GM12878 (cell line): ENCODE measurements at regions not wholly inside any gene's neighbourhood (a gene's known extent, or its start where the extent isn't known, plus 50 kb on each side); places are given as distances from the start of the nearest gene placed in this dataset.

ENCODE experiments used
- ATAC-seq: fragments of 200-7000 bp; cut with Tn5 transposase; 3 replicates; pipeline ENCODE4 v1.9.1; 2020; ENCODE audit warnings: mild to moderate bottlenecking, moderate library complexity
- BruUV-seq: library from RNA; stranded (reverse); fragments of 400-500 nt; replicated peaks from 2 replicates; lab custom pipeline; 2021; lab: Mats Ljungman, UMichigan
- CTCF ChIA-PET: fragments of 300-600 bp; sonication (Branson Sonifier 250); formaldehyde crosslinking; extraction: SDS; loops from one replicate; lab custom pipeline; 2021; ENCODE audit warnings: inconsistent platforms; lab: Yijun Ruan, JAX
- POLR2A ChIA-PET: fragments of 350-600 bp; formaldehyde crosslinking; extraction: SDS; loops from one replicate; lab custom pipeline; 2021; ENCODE audit warnings: inconsistent platforms; lab: Charles Lee
- RAD21 ChIA-PET: fragments of 300-600 bp; sonication (Branson Sonifier 250); formaldehyde crosslinking; loops from one replicate; lab custom pipeline; 2023; ENCODE audit warnings: antibody characterized with exemption; ENCODE audit not compliant: unreplicated experiment; lab: Charles Lee
- SMC1A ChIA-PET: fragments of 300-600 bp; sonication (Branson Sonifier 250); formaldehyde crosslinking; loops from one replicate; lab custom pipeline; 2023; ENCODE audit not compliant: unreplicated experiment, uncharacterized antibody; lab: Charles Lee
- DNase-seq: peaks from one replicate; pipeline ENCODE4 v3.0.0-alpha.2; 2011; ENCODE audit warnings: low read depth, low spot score
- FAIRE-seq: peaks from 3 replicates; lab custom pipeline; 2011; peaks lifted over from hg19 to GRCh38; lab: Jason Lieb, UNC
- H2AFZ ChIP-seq: 2 replicates; pipeline ENCODE4 v1.6.0; 2011; ENCODE audit warnings: low read depth, low read length, control low read depth; ENCODE audit not compliant: control insufficient read depth
- H3K27ac ChIP-seq: 2 replicates; pipeline ENCODE4 v1.5.1; 2011; ENCODE audit warnings: control low read depth; ENCODE audit not compliant: control insufficient read depth, insufficient read depth
- H3K27me3 ChIP-seq, 2 experiments: replicated peaks in 1 of 2; 2 replicates each; pipeline versions ENCODE4 v1.6.0 to v1.6.1; 2011; ENCODE audit warnings: low read length in 1 of 2; ENCODE audit not compliant: control insufficient read depth in 2 of 2, insufficient read depth in 2 of 2
- H3K36me3 ChIP-seq, 2 experiments: 2 replicates each; pipeline ENCODE4 v1.5.1; 2011; ENCODE audit warnings: low read length in 1 of 2; ENCODE audit not compliant: control insufficient read depth in 2 of 2, insufficient read depth in 2 of 2
- H3K4me1 ChIP-seq: 2 replicates; pipeline ENCODE4 v1.6.1; 2011; ENCODE audit warnings: mild to moderate bottlenecking, low read length, moderate library complexity, mixed read lengths; ENCODE audit not compliant: control insufficient read depth, insufficient read depth
- H3K4me2 ChIP-seq: 2 replicates; pipeline ENCODE4 v1.6.0; 2011; ENCODE audit warnings: control low read depth; ENCODE audit not compliant: control insufficient read depth, insufficient read depth
- H3K4me3 ChIP-seq: fragments of 200-600 bp; sonication (generic); 2 replicates; pipeline ENCODE4 v1.5.1; 2016
- H3K79me2 ChIP-seq: 2 replicates; pipeline ENCODE4 v1.6.0; 2011; ENCODE audit warnings: low read length; ENCODE audit not compliant: control insufficient read depth, insufficient read depth
- H3K9ac ChIP-seq: 2 replicates; pipeline ENCODE4 v1.8.0; 2011; ENCODE audit warnings: low read length, control low read depth, mixed read lengths; ENCODE audit not compliant: control insufficient read depth, insufficient read depth
- H3K9me3 ChIP-seq: replicated peaks from 3 replicates; pipeline ENCODE4 v1.5.1; 2011; ENCODE audit warnings: mild to moderate bottlenecking, low read length; ENCODE audit not compliant: control insufficient read depth, insufficient read depth
- H4K20me1 ChIP-seq: 2 replicates; pipeline ENCODE4 v1.6.0; 2011; ENCODE audit not compliant: control insufficient read depth, insufficient read depth
- ATF7 ChIP-seq: fragments of 450-650 bp; IDR thresholded peaks from 2 replicates; pipeline ENCODE4 v1.6.1; 2016; ENCODE audit warnings: low read depth, mild to moderate bottlenecking
- BHLHE40 ChIP-seq, 2 experiments: fragments of 450-650 bp in 1 of 2; IDR thresholded peaks; 2 replicates each; pipeline ENCODE4 v1.6.1; 2011 to 2017; ENCODE audit warnings: low read depth in 2 of 2, borderline replicate concordance in 1 of 2, improper control_type of control experiment in 1 of 2, low read length in 1 of 2, mild to moderate bottlenecking in 1 of 2
- ESRRA ChIP-seq: IDR thresholded peaks from 2 replicates; pipeline ENCODE4 v1.6.1; 2012; ENCODE audit warnings: mild to moderate bottlenecking, low read length, improper control_type of control experiment
- ETV6 ChIP-seq, 2 experiments: fragments of 450-650 bp in 1 of 2; IDR thresholded peaks in 1 of 2; conservative IDR thresholded peaks in 1 of 2; 2 replicates each; pipeline ENCODE4 v1.6.1; 2014; ENCODE audit warnings: antibody characterized with exemption in 1 of 2, borderline replicate concordance in 1 of 2, low read depth in 1 of 2, mild to moderate bottlenecking in 1 of 2, moderate library complexity in 1 of 2
- POLR2A ChIP-seq: IDR thresholded peaks from 2 replicates; pipeline ENCODE4 v1.6.1; 2011; ENCODE audit warnings: low read depth, mild to moderate bottlenecking, low read length
- WGBS: methylation state at CpG from one replicate; pipeline ENCODE4 v1.1.6; 2016; ENCODE audit warnings: low lambda C conversion rate; ENCODE audit not compliant: insufficient replicate concordance, insufficient coverage; ENCODE audit errors: missing lambda C conversion rate; 5-methylcytosine and 5-hydroxymethylcytosine counted together
- in situ Hi-C: fragments of 300-500 bp; cut with MboI; formaldehyde crosslinking; loops from 9 replicates; pipeline ENCODE4 v1.14.3; 2018; ENCODE audit warnings: mixed read lengths
- intact Hi-C: fragments of 100-400 bp; cut with micrococcal nuclease; formaldehyde crosslinking; loops from one replicate; pipeline ENCODE4 v1.14.2; 2022; ENCODE audit not compliant: unreplicated experiment

DNA sequence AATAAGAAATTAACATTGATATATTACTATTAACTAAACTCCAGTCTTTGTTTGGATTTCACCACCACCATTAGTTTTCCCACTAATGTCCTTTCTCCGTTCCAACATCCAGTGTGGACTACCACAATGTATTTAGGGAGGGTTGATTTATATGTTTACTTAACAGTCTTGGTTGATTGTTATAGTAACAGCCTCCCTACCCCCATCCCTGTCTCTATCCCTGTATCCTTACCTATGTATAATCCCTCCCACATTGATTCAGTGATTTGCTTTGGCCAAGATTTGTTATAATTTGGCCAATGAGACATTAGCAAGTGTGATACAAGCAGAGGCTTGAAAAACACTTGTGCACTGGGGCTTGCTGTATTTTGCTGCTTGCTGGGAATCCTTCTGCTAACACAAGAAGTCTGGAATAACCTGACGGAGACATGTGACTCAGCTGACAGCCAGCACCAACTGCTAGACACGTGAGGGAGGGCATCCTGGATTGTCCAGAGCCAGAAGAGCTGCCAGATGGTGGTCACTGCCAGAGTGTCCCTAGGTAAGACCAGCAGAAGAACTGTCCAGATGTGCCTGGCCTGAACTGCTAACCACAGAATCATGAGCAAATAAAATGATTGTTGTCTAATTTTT lies 51.2 kb upstream of the TCF7 start:
- in situ Hi-C loops (no loop called here), intact Hi-C loops (no loop called here)
- ChIA-PET RAD21 (interaction anchor here (1.5 kb wide), 1 partner anchor 75 kb away, joined by 3 read pairs; no protein-coding TSS in a partner anchor), CTCF (interaction anchor here (0.9 to 7.7 kb wide), 3 partner anchors 17 to 83 kb away, joined by 3 to 70 read pairs (median 4); no protein-coding TSS in a partner anchor), POLR2A (interaction anchor here (0.6 to 0.7 kb wide), 2 partner anchors 26 to 55 kb away, joined by 3 to 4 read pairs; no protein-coding TSS in a partner anchor), SMC1A (interaction anchor here (0.9 to 7.3 kb wide), 3 partner anchors 21 to 55 kb away, joined by 3 to 79 read pairs (median 6); no protein-coding TSS in a partner anchor)
- WGBS: 39% methylated on average over 3 of the region's 3 CpGs
- H3K9me3 ChIP-seq: no peaks in the 10 kb centered on the region
- H2AFZ ChIP-seq: no peak overlapping the region
- no peaks in the 10 kb centered on the region for H4K20me1 ChIP-seq
- no peak overlapping the region for H3K4me2 ChIP-seq
- FAIRE-seq (no peak), DNase-seq (no peak), ATAC-seq (no peak)
- H3K27me3 ChIP-seq: no peaks in the 10 kb centered on the region
- H3K4me1 ChIP-seq: 0 out of 2 replicates have a peak, but pooled peaks cover 5% of the 10 kb centered on the region
- no peaks in the 10 kb centered on the region for H3K79me2 ChIP-seq
- H3K36me3 ChIP-seq: no peaks in the 10 kb centered on the region
- no peak overlapping the region for H3K9ac ChIP-seq
- TF ChIP-seq BHLHE40 (IDR thresholded peaks at IDR 0.05; ENCODE audit: borderline replicate concordance in 1 of 2, low read depth in 2 of 2, low read length in 1 of 2): 0 out of 4 replicates have a peak, but pooled peaks of 1 of the 2 experiments have one; percentile 15
- no peak for TF ChIP-seq ETV6 (conservative IDR thresholded peaks at IDR 0.05 in 1 of 2, IDR thresholded peaks at IDR 0.05 in 1 of 2; ENCODE audit: borderline replicate concordance in 1 of 2, low read depth in 1 of 2)
- no peak overlapping the region for H3K4me3 ChIP-seq
- H3K27ac ChIP-seq: no peak overlapping the region
- BruUV-seq: no TSS peak

GRCh38 chr5:134059758-134060495 lies 54.6 kb upstream of the TCF7 start:
- no peaks in the 10 kb centered on the region for H3K79me2 ChIP-seq
- no peaks in the 10 kb centered on the region for H3K36me3 ChIP-seq
- no TSS peak for BruUV-seq
- no peak overlapping the region for H2AFZ ChIP-seq
- WGBS: 78% methylated on average over 8 of the region's 8 CpGs
- ChIA-PET CTCF (interaction anchor here (0.8 to 2.4 kb wide), 4 partner anchors 9 to 80 kb away, joined by 3 to 21 read pairs (median 5); no protein-coding TSS in a partner anchor), POLR2A (interaction anchor here (0.9 to 1.1 kb wide), 2 partner anchors 8 to 18 kb away, joined by 3 to 5 read pairs; no protein-coding TSS in a partner anchor), RAD21 (interaction anchor here (0.6 to 1.5 kb wide), 2 partner anchors 20 to 53 kb away, joined by 3 to 4 read pairs; no protein-coding TSS in a partner anchor), SMC1A (interaction anchor here (0.8 to 1.4 kb wide), 7 partner anchors 15 to 80 kb away, joined by 3 to 7 read pairs (median 3); no protein-coding TSS in a partner anchor)
- H3K27me3 ChIP-seq: no peaks in the 10 kb centered on the region
- TF ChIP-seq ESRRA: no peak
- no peak for TF ChIP-seq ATF7
- TF ChIP-seq POLR2A: no peak
- H4K20me1 ChIP-seq: no peaks in the 10 kb centered on the region
- no peak overlapping the region for H3K27ac ChIP-seq
- no peak overlapping the region for H3K4me2 ChIP-seq
- H3K4me3 ChIP-seq: no peak overlapping the region
- no peaks in the 10 kb centered on the region for H3K4me1 ChIP-seq
- no peaks in the 10 kb centered on the region for H3K9me3 ChIP-seq
- in situ Hi-C loops: no loop called here
- intact Hi-C loops: no loop called here
- H3K9ac ChIP-seq: no peak overlapping the region
- ATAC-seq (peak; percentile 15; the same call in 1 of the 3 replicates), FAIRE-seq (no peak), DNase-seq (no peak)
